Colonic mucosa (tissue), 4 donors: ENCODE measurements at regions not wholly inside any gene's neighbourhood (a gene's known extent, or its start where the extent isn't known, plus 50 kb on each side); places are given as distances from the start of the nearest gene placed in this dataset.

ENCODE experiments used
- DNase-seq: peaks from one replicate; pipeline ENCODE4 v3.0.0-alpha.2; 2020
- H3K27ac ChIP-seq: fragments of 200-600 bp; one replicate; pipeline ENCODE4 v1.8.0; 2021
- H3K27me3 ChIP-seq: fragments of 200-600 bp; one replicate; pipeline ENCODE4 v1.8.0; 2021
- H3K36me3 ChIP-seq: fragments of 200-600 bp; one replicate; pipeline ENCODE4 v1.8.0; 2021
- H3K4me1 ChIP-seq: fragments of 200-600 bp; one replicate; pipeline ENCODE4 v1.8.0; 2021; ENCODE audit warnings: mild to moderate bottlenecking
- H3K4me3 ChIP-seq: fragments of 200-600 bp; one replicate; pipeline ENCODE4 v1.8.0; 2021
- H3K9ac ChIP-seq, 2 donors: one replicate each; pipeline ENCODE4 v1.7.0; 2013; ENCODE audit warnings: control low read depth in 2 of 2, low read depth in 2 of 2, low read length in 2 of 2
- H3K9me3 ChIP-seq: fragments of 200-600 bp; one replicate; pipeline ENCODE4 v1.8.0; 2021
- intact Hi-C: fragments of 100-400 bp; cut with DNase I; formaldehyde crosslinking; loops from one replicate; pipeline ENCODE4 v1.14.1; 2022
- TF ChIP-seq, protein P1 (sequence below): fragments of 200-600 bp; IDR thresholded peaks from one replicate; pipeline ENCODE4 v1.8.0; 2022; ENCODE audit warnings: antibody characterized with exemption, mild to moderate bottlenecking
- donor health status: healthy.
- donor health status: DM: no; HTN: no; CAD: no.
- donor health status: DM: no; HTN: no; CAD: no.

DNA sequence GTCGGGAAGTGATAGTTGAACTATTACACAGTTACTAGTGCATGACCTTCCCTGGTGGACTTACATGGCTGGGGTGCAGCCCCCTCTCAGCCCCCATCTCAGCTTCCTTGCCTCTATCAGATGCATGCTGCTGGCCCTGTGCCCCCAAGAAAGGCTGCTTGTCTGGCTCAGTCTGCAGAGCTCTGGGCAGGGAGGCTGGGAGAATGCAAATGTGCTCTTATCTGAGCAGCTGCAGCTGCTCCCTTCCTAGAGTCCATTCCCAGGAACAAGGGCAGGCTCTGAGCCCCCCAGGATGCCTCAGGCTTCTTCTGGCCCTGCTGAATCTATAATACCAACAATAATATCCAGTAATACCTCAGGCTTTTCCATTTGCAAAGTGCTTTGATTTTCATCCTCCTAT is 218.1 kb upstream of the SRRM4 start:
- intact Hi-C loops: no loop called here
- DNase-seq: no peak
- H3K27ac ChIP-seq: no peak overlapping the region
- no peaks in the 10 kb centered on the region for H3K9me3 ChIP-seq
- H3K9ac ChIP-seq: no peak overlapping the region
- H3K36me3 ChIP-seq: no peaks in the 10 kb centered on the region
- TF ChIP-seq, protein P1, sequence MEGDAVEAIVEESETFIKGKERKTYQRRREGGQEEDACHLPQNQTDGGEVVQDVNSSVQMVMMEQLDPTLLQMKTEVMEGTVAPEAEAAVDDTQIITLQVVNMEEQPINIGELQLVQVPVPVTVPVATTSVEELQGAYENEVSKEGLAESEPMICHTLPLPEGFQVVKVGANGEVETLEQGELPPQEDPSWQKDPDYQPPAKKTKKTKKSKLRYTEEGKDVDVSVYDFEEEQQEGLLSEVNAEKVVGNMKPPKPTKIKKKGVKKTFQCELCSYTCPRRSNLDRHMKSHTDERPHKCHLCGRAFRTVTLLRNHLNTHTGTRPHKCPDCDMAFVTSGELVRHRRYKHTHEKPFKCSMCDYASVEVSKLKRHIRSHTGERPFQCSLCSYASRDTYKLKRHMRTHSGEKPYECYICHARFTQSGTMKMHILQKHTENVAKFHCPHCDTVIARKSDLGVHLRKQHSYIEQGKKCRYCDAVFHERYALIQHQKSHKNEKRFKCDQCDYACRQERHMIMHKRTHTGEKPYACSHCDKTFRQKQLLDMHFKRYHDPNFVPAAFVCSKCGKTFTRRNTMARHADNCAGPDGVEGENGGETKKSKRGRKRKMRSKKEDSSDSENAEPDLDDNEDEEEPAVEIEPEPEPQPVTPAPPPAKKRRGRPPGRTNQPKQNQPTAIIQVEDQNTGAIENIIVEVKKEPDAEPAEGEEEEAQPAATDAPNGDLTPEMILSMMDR: no peak
- no peaks in the 10 kb centered on the region for H3K27me3 ChIP-seq
- H3K4me3 ChIP-seq: no peak overlapping the region
- no peaks in the 10 kb centered on the region for H3K4me1 ChIP-seq

DNA sequence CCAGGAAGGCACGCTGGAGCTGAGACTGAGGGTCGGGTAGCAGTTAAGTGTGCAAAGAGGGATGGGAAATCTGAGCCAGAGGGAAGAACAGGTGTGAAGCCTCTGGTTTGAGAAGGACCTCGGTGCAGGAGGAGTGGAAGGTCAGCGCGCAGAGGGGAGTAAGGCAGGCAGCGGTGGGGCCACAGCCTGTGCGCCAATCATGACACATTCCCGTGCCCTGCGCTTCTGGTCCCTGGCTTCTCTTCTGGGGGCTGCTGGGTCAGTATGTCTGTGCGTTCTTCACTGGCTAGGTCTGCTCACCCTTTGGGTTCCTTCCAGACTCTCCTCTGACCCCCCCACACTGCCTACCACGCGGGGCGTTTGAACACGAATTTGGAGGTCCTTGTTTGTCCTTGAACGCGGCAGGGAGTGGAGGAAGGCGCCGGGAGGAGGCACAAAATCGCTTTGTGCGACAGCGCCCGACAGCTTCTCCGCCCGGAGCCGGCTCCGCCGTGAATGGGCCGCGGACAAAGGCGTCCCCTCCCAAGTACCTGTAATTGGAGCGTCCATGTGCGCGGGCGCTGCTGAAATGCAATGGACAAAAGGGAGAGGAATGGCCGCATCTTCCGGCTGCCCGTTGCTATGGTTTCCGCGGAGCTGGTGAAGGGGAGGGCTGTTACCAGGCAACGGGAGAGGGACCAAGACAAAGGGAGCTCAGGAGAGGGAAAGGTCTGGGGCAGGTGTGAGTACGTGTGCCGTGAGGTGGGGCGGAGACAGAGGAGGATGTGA is 207.2 kb upstream of the SRRM4 start:
- Histone ChIP-seq H3K9me3 (no peaks in the 10 kb centered on the region), H3K36me3 (no peaks in the 10 kb centered on the region), H3K4me3 (no peak overlapping the region), H3K4me1 (no peaks in the 10 kb centered on the region), H3K27me3 (no peaks in the 10 kb centered on the region), H3K9ac (no peak overlapping the region), H3K27ac (no peak overlapping the region)
- intact Hi-C loops: no loop called here
- TF ChIP-seq, protein P1: no peak
- no peak for DNase-seq

DNA sequence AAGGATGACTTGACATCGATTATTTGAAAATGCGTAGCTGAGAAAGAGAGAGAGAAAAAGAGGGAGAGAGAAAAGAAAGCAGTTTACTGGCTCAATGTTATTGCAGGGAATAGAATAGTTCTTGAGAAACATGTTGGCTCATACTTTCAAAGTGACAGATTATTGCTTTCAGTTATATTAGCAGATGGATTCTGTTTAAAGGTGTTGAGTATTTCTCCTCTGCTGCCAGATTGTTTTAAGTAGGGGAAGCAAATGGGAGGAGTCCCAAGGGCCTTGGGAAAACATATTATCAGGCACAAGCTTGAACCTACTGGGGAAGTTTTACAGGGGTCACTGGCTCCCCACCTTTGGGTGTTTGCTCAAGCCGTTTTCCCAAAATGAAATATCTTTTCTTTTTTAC is 203.8 kb upstream of the SRRM4 start:
- no peak overlapping the region for H3K27ac ChIP-seq
- H3K9me3 ChIP-seq: no peaks in the 10 kb centered on the region
- H3K36me3 ChIP-seq: no peaks in the 10 kb centered on the region
- DNase-seq: no peak
- H3K4me1 ChIP-seq: no peaks in the 10 kb centered on the region
- intact Hi-C loops: no loop called here
- H3K9ac ChIP-seq: no peak overlapping the region
- TF ChIP-seq, protein P1: no peak
- H3K27me3 ChIP-seq: no peaks in the 10 kb centered on the region
- H3K4me3 ChIP-seq: no peak overlapping the region

DNA sequence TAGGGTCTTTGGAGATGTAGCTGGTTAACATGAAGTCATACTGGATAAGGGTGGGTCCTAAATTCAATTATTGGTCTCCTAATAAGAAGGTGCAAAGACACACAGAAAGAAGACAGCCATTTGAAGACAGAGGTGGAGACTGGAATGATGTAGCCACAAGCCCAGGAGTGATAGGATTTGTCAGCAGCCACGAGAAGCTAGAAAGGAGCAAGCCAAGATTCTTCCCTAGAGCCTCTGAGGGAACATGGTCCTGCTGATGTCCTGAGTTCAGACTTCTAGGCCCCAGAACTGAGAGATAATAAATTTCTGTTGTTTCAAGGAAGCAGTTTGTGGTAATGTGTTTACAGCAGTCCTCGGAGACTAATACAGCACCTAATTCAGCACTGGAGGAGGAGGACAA is 203.3 kb upstream of the SRRM4 start:
- no peak overlapping the region for H3K27ac ChIP-seq

DNA sequence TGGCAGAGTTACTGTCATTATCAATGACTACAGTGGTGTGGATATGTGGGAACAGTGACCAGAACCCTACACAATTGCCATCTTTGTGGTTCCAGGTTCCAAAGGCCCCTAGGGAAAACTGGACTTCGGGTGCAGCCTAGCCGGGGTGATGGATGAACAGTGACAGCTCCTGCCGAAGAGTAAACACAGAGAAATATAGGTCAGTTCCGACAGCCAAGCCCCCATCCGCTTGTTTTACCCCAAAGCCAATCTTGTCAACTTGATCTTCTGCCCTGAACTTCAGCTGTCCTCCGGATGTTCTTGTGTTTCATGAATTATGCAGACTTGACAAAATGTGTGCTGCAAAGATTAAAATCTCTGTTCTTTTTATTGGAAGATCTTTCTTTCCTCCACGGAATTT is 200.4 kb upstream of the SRRM4 start:
- no peaks in the 10 kb centered on the region for H3K9me3 ChIP-seq
- no peak for DNase-seq
- no peak overlapping the region for H3K27ac ChIP-seq
- H3K27me3 ChIP-seq: no peaks in the 10 kb centered on the region
- H3K4me3 ChIP-seq: no peak overlapping the region
- H3K9ac ChIP-seq: no peak overlapping the region
- intact Hi-C loops: no loop called here
- no peaks in the 10 kb centered on the region for H3K36me3 ChIP-seq
- no peaks in the 10 kb centered on the region for H3K4me1 ChIP-seq
- TF ChIP-seq, protein P1: no peak

More for the DNA sequence above, 203.3 kb upstream of the SRRM4 start:
- intact Hi-C loops: no loop called here
- TF ChIP-seq, protein P1: no peak
- Histone ChIP-seq H3K9me3 (no peaks in the 10 kb centered on the region), H3K4me1 (no peaks in the 10 kb centered on the region), H3K27me3 (no peaks in the 10 kb centered on the region), H3K9ac (no peak overlapping the region), H3K4me3 (no peak overlapping the region), H3K36me3 (no peaks in the 10 kb centered on the region)
- DNase-seq: no peak
